GM21526 (cell line): ENCODE measurements at regions not wholly inside any gene's neighbourhood (a gene's known extent, or its start where the extent isn't known, plus 50 kb on each side); places are given as distances from the start of the nearest gene placed in this dataset.
A peak's percentile ranks its signal among the peaks of the same experiment; 100 is the strongest.

Experiments
- ATAC-seq: cut with Tn5 transposase; IDR thresholded peaks from one replicate; pipeline ENCODE4 v1.9.1; 2021; ENCODE audit warnings: moderate library complexity; ENCODE audit not compliant: unreplicated experiment, low FRiP score

- peak; percentile 69 for ATAC-seq
Measured at GRCh38 chr3:16802389-16802788, 82.4 kb upstream of the PLCL2 start.

DNA sequence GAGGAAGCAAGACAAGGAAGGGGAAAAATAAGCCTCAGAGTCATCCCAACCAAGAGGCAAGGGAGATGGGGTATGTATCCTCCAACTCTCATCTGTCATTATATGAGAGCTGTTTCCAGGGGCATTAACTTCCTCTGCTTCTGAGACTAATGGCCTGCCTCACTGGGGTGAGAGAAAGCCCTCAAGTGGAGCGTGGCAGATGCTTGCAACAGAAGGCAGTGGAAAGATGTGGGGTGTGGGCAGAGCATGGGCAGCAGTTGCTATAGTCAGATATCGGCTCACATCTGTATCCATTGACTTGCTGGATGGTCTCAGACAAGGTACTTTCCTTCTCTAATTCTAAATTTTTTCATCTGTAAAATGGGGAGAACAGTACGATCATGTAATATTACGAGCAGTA, 81.7 kb upstream of the PLCL2 start:
- no peak for ATAC-seq

DNA sequence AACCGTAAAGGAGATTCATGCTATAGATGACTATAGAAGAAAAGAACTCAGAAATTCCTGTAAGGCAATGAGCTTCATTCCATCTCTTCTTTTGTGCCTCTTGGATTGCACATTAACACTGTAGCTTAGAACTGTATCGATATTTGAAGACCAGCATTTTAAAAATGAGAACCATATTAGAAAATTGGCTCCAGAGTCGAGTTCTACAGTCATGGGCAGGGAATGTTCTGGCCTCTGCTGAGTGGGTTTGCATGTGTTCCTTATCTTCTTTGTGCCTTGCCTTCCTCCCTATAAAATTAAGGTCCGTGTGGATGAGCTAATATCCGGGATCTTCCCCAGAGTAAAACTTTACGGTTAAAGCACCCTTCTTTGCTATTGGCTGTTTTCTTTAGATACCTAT, 77.4 kb upstream of the PLCL2 start:
- ATAC-seq: no peak

- ATAC-seq: no peak
Measured at GRCh38 chr3:16808393-16809107, 76.2 kb upstream of the PLCL2 start.

DNA sequence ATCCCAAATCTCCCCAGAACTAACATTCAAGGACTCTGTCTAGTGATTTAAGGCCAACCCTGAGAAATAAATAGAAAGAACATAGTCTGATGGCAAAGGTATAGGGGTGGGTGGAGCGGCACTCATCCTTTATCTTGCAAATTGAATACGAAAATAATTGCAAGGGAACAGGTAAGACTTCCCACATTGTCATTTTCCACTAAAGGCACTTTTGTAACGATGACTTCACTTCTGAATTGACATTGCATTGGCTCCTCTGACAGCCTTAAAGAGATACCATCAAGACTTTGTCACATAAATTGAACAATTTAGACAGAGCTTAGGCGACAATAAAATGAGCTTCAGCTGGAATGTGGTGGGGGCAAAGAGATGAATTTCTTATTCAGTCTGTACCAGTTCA, 75.3 kb upstream of the PLCL2 start:
- ATAC-seq: no peak

DNA sequence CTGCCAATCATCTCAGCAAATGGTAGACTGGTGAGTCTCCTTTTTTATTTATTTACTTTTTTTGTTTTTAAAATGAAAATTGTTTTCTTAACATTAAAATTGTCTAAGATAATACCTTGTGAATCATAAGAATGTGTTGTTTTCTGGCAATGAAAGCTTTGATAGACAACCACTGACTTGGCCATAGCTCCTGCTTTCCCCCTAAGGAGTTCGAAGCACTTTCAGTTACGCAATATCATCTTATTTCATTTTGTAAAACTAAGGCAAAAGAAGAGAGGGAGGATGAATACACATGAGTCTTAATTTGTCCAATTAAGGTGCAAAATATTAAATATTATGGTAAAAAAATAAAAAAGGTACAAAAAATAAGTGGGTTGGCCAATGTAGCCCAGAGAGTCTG, 74.8 kb upstream of the PLCL2 start:
- no peak for ATAC-seq

- no peak for ATAC-seq
Measured at GRCh38 chr3:16810593-16811367, 74.0 kb upstream of the PLCL2 start.

DNA sequence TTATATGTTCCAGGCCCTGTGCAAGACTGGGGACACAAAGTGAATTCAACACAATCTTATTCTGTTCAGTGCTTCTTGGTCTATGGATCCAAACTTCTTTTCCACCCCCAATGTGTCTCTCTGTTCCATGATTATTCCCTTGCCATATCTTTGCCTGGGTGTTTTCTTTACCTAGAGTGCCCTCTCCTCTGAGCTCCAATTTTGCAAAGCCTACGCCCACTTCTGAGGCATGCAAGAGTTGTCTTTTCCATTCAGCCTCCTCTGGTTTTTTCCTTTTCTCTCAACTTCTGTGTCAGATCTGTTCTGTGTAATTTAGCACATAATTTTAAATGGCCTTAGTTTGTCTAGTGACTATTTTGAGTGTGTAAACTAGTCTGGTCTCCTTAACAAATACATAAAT, 72.8 kb upstream of the PLCL2 start:
- ATAC-seq: no peak

GRCh38 chr3:16813336-16813735, 71.4 kb upstream of the PLCL2 start:
- ATAC-seq: no peak

DNA sequence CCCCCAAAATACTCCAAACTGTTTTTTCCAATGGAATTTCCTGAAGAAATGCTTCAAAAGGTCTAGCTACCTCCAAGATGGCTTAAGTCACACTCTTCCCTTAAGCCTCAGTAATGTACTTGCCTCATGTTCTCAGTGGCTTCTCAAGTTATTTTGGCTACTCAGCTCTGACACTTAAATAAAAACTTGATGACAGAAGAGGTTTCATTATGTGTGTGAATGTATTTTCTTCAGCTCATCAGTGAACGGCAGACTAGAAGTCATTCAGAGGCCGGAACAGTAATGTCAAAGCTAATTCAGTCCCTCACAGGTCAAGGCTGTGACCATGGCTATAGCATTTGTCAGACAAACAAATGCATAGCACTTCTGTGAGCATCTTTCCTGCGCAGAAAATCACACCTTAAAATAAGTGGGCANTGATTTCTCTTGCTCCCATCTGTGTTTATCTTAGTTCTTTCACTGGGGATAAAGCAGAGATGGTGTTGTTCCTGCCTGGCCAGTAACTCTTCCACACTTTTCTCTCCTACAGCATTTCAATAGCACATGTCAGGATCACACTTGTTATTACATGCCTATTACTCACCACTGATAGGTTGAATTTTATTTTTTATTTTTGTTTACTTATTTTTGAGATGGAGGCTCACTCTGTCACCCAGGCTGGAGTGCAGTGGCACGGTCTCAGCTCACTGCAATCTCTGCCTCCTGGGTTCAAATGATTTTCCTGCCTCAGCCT, 68.5 kb upstream of the PLCL2 start:
- peak; percentile 86 for ATAC-seq

GRCh38 chr3:16817197-16817596, 67.6 kb upstream of the PLCL2 start:
- ATAC-seq: no peak

DNA sequence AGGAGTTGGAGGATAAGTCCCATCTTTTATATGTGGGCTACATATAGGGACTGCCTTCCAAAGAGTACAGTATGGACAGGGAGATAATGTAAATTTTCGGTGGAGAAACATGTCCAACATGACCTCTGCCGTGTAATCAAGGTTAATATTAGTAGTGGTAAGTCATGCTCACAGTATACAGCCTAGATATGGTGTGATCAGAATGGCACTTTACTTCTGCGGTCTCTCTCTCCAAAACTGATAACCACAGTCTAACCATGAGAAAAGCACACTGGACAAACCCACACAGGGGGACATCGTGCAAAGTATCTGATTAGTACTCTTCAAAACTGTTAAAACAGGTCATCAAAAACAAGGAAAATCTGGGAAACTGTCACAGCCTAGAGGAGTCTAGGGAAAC, 66.6 kb upstream of the PLCL2 start:
- no peak for ATAC-seq

GRCh38 chr3:16818945-16819344, 65.8 kb upstream of the PLCL2 start:
- ATAC-seq: no peak

DNA sequence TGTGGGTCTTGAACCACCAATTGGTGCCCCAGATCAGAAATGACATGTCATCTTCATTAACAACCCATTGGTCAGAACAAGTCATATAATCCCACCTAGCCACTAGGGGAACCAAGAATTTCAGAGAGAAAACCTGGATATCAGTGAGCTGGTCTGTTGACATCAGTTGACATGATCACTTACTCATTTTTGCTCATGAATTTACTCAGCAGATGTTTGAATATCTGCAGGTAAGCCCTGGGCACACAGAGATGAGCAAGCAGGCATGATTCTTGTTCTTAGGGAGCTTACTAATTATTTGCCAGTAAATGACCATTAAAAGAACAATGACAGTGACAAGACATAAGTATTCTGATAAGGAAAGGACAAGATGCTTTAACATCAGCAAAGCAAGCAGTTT, 64.3 kb upstream of the PLCL2 start:
- no peak for ATAC-seq

GRCh38 chr3:16821053-16821452, 63.7 kb upstream of the PLCL2 start:
- ATAC-seq: no peak

DNA sequence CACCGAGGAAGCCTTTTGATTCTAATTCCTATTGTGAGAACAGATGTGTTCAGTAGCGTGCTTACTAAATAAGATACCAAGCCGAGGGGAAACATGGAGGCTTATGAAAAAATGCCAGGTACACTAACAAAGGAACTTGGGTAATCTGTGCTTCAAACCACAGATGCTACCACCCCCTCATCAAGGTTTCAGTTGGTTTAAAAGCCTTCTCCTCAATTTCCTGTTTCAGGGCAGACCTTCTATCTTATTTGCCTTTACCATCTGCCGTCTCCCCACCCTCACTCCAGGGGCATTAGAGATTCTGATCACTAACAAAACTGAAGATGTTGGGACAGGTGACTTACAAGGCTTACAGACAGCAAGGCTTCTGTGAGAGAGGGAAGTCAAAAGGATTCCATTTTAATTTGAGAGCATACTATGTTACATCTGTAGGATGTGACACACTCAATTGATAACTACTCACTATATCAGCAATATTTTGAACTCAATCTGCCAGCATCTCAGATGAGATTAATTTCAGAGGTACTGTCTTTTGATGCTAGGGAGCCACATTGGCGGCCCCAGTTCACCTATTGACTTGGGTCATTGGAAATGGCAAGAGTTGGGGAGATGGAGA, 60.6 kb upstream of the PLCL2 start:
- ATAC-seq: peak; percentile 81

GRCh38 chr3:16825617-16826204, 59.0 kb upstream of the PLCL2 start:
- no peak for ATAC-seq

GRCh38 chr3:16828815-16829214, 55.9 kb upstream of the PLCL2 start:
- ATAC-seq: peak; percentile 60

DNA sequence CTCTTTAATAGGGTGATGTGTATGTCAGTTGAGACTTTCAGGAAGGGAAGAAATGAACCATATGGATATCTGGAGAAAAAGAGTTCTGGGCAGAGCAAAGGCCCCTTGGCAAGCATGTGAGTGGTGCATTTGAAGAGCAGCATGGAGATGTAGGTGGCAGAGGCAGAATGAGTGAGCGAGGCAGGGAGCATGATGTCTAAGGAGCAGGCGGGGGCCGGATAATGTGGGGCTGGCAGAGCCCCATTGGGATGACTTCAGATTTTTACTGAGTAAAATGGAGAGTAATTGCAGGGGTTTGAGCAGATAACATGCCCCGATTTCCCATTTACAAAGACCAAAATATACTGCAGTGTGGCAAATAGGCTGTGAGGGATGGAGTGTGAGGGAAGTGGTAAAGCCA, 52.9 kb upstream of the PLCL2 start:
- no peak for ATAC-seq

DNA sequence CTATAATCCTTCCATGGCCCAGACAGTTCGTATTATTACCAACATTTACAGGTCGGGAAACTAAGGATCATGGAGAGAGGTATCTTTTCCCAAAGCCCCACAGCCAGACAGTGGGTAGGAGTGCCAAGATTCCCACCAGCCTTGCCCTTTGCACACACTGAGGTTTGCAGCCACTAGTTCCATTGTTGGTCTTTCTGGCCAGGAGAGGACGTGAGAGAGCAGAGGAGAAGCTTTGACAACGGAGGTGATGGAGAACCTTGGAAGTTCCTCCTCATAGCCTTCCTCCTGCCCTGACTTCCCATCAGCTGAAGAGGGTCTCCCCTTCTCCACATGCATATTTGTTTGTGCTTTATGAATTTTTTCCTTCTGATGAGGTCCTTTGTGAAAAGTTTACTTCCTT, 50.5 kb upstream of the PLCL2 start:
- no peak for ATAC-seq

GRCh38 chr3:16834753-16835152, 50.0 kb upstream of the PLCL2 start:
- ATAC-seq: no peak
